Stimulated activated CD8-positive, alpha-beta memory T cell treated with anti-CD3 and anti-CD28 coated beads, Interleukin-12 subunit alpha, Interleukin-12 subunit beta, amount 100 ng/mL, for 24 hours (primary cell): ENCODE measurements at regions not wholly inside any gene's neighbourhood (a gene's known extent, or its start where the extent isn't known, plus 50 kb on each side); places are given as distances from the start of the nearest gene placed in this dataset.

ENCODE experiments used
- DNase-seq: peaks from one replicate; pipeline ENCODE4 v3.0.0-alpha.2; 2020; ENCODE audit errors: extremely low read depth

GRCh38 chr12:14253496-14253895 lies 112.0 kb upstream of the ATF7IP start:
- no peak for DNase-seq

- DNase-seq, result no peak
These were observed 110.7 kb upstream of the ATF7IP start for GRCh38 chr12:14254781-14255180.

- no peak for DNase-seq
These were observed 109.4 kb upstream of the ATF7IP start for GRCh38 chr12:14256121-14256520.

DNA sequence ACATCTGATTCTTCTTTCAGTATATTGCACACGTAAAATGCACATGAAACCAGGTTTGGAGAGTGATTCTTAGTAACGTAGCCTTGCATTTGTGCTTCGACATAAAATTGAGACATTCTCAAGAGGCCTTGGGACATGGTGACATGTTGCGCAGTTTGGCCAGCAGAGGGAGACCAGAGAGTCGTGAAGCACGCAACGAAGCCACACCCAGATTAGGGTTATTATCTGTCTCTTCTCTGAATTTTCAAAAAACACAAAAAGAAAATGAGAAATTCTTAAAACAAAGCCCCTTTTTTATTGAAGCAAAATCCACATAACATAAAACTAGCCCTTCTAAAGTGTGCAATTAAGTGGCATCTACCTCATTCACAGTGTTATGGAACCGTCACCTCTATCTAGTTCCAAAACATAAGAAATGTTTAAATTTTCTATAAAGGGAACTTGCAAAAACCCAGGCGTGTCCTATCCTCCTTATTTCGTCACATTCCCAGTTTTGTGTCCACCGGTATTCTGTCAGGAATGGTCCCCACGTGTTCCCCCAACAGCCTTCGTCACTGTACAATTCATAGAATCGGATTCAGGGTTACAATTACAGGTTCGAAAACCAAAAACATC lies 108.8 kb upstream of the ATF7IP start:
- peak; percentile 42 for DNase-seq

- no peak for DNase-seq
These were observed 108.2 kb upstream of the ATF7IP start for GRCh38 chr12:14257303-14257733.

DNA sequence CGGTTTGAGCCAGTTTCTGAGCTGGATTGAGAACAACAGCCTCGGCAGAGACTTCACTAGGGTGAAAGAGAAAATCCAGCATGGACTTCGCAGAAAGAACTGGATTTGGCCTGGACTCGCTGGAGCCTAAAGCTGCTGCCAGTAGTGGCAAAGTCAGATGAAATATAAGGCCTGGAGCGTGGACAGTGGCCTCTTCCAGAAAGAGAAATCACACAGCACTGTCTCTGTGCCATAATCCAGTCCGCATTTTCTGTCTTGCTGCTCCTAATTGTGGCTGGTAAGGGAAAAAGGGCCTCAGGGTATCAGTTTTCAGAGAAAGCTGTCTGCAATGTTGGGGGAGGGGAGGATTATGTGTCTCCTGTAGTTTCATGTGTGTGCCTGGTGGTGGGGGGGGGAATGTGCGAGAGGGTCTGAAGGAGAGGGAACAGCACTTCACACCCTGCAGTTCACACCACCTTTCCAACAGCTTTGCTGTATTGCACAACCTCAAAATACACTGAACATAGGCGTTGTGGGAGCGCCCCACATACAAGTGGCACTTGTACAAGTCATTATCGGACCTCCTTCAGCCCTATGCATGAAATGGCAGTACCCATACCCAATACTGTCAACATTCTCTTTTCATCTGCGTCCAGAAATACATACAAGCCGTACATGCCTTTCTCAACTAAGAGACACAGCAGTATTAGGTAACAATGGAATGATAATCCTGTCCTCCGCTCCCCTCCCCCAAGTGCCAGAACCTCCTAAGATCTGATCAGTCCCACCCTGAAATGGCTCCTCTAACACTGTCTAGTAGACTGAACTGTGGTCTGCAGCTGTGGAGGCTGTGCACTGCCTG lies 107.5 kb upstream of the ATF7IP start:
- DNase-seq, result peak; percentile 64

GRCh38 chr12:14258575-14258940 lies 106.9 kb upstream of the ATF7IP start:
- no peak for DNase-seq

DNA sequence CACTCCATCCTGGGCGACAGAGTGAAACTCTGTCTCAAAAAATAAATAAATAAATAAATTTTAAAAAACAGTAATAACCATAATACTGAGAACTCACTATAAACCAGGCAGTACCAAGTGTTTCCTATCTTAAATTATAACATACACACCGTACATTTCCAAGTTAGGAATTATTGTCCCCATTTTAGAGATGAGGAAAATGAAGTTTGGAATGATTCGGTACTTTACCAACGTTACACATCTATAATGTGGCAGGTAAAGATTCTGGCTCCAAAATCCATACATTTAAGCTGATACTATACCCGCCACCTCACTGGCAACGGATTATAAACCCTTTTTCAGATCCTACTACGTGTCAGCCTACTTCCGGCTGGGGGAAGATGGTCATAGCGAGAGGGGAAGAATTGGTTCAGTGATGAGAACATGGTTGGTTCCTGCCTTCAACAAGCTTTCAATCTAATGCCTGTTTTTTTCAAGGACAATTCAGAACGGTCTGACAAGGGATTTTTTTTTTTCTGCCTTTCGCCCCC lies 105.9 kb upstream of the ATF7IP start:
- DNase-seq, result no peak

GRCh38 chr12:14260011-14260993 lies 105.2 kb upstream of the ATF7IP start:
- no peak for DNase-seq

DNA sequence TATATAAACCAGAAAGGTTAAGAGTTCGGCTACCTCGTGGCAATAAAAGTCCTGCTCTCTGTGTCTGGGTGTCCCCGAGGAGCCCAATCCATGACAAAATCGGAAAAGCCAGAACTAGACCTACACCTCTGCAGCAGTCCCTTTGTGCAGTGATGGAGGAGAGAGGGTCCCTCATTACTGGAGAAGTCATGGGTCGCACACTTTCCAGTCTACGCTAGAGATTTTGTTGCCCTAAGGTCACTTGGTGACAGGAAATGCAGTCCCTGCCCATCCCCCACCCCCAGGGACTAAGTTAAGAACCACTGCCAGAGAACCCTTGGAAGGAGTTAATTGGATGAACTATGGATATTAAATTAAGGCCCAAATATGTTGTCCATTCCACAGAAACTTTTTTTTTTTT lies 104.4 kb upstream of the ATF7IP start:
- no peak for DNase-seq

- no peak for DNase-seq
These were observed 103.6 kb upstream of the ATF7IP start for GRCh38 chr12:14261861-14262260.

DNA sequence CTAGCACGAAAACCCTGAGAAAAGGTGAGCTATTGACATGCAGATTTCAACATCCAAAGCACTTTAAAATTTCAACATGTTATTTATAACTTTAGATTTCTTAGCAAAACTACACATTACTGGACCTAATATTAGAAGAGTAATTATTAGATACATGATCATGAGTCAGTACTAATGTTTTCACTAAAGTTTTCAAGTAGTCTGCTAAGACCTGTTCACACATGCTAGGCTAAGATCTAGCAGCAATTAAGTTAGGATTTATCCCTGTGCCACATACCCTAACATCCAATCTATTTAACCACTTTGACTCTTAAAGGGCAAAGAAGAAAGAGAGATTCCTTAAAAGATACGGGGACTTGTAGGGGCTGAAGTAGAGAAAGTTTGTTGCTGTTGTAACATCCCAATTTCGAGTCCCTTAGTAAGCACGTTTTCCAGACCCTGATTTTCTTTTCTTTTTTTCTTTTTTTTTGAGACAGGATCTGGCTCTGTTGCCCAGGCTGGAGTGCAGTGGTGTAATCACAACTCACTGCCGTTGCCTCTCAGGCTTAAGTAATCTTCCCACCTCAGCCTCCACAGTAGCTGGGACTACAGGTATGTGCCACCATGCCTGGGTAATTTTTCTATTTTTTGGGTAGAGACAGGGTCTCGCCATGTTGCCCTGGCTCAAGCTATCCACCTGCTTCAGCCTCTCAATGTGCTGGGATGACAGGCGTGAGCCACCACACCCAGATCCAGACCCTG lies 102.5 kb upstream of the ATF7IP start:
- no peak for DNase-seq

- DNase-seq, result no peak
These were observed 101.7 kb upstream of the ATF7IP start for GRCh38 chr12:14263742-14264141.

GRCh38 chr12:14264316-14264715 lies 101.2 kb upstream of the ATF7IP start:
- no peak for DNase-seq

DNA sequence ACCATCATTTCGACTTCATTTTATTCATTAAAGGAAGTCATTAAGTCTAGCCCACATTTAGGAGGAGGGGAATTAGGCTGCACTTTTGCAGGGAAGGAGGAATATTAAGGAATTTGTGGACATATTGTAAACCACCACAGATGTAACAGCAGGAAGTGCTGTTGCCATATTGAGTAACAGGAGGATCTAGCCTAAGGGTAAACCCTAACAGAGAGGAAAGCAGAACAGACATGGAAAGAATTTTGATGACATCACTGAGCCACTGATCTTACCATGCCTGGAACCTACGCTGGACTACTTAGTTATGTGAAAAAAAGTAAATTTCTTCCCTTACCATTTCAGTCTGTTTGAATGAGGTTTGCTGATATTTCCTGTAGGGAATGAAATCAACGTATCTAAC lies 100.7 kb upstream of the ATF7IP start:
- no peak for DNase-seq

GRCh38 chr12:14268120-14268515 lies 97.4 kb upstream of the ATF7IP start:
- no peak for DNase-seq

- no peak for DNase-seq
These were observed 95.1 kb upstream of the ATF7IP start for GRCh38 chr12:14270392-14270791.

GRCh38 chr12:14272956-14273912 lies 92.2 kb upstream of the ATF7IP start:
- no peak for DNase-seq

DNA sequence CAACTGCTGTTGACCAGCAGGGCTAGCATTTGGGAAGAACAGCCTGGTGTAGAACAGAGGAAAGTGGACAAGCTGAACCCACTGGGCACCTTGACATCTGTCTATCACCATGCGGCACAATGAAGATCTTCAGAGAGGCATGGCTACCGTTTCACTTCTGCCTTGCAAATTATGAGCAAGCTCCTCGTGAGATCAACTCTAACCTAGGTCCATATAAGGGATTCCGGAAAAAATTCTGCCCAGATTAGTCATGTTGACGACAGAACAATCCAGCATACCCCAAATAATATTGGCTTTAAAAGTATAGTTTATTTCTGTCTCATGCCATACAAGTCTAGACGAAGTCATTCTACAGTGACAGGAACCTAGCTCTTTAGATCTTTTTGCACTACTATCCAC lies 91.6 kb upstream of the ATF7IP start:
- no peak for DNase-seq

DNA sequence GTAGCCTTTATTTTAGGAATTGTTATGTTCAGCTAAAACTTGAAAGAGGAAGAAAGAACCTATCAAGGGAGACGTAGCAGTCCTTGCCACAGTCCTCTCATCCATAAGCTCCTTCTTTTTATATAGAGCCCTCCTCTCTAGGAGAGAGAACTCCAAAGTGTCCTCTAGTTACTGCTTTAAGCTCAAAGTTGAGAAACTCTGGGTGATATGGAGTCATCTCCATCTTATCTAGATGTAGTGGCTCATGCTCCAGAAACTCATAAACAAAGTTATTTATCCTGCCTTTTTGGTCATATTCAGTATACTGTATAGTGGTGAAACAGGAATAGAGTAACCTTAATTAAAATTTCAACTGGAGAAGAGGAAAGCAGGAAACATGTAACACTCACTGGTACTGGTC lies 90.4 kb upstream of the ATF7IP start:
- no peak for DNase-seq
